GM12872 (cell line): ENCODE measurements at regions not wholly inside any gene's neighbourhood (a gene's known extent, or its start where the extent isn't known, plus 50 kb on each side); places are given as distances from the start of the nearest gene placed in this dataset.

Source experiments
- TF ChIP-seq, protein P1 (sequence below): IDR thresholded peaks from 3 replicates; pipeline ENCODE4 v1.5.1; 2011; ENCODE audit warnings: low read depth, mild to moderate bottlenecking, low read length, moderate library complexity; ENCODE audit not compliant: insufficient read depth

DNA sequence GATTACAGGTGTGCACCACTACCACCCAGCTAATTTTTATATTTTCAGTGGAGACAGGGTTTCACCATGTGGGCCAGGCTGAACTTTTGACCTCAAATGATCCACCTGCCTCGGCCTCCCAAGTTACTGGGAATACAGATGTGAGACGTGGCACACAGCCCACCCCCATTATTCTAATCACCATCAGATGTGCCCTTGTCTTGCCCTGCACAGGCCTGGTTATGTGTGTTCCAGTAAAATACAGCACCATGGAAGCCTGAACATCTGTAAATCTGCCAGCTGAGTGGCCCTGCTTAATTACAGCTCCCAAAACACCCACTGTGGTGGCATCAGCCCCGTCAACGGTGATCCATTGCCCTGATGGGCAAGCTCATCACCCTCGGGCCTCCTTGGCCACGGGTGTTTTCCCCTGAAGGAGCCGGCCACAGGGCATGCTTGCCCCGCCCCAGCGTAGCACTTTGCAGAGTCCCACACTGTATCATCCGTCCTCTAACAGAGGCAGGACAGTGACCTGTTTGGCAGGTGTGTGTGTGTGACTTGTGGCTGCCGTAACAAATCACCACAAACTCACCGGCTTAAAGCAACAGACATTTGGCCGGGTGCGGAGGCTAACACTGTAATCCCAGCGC is 74.5 kb downstream of the RBFOX3 start:
- TF ChIP-seq, protein P1, sequence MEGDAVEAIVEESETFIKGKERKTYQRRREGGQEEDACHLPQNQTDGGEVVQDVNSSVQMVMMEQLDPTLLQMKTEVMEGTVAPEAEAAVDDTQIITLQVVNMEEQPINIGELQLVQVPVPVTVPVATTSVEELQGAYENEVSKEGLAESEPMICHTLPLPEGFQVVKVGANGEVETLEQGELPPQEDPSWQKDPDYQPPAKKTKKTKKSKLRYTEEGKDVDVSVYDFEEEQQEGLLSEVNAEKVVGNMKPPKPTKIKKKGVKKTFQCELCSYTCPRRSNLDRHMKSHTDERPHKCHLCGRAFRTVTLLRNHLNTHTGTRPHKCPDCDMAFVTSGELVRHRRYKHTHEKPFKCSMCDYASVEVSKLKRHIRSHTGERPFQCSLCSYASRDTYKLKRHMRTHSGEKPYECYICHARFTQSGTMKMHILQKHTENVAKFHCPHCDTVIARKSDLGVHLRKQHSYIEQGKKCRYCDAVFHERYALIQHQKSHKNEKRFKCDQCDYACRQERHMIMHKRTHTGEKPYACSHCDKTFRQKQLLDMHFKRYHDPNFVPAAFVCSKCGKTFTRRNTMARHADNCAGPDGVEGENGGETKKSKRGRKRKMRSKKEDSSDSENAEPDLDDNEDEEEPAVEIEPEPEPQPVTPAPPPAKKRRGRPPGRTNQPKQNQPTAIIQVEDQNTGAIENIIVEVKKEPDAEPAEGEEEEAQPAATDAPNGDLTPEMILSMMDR = no peak

DNA sequence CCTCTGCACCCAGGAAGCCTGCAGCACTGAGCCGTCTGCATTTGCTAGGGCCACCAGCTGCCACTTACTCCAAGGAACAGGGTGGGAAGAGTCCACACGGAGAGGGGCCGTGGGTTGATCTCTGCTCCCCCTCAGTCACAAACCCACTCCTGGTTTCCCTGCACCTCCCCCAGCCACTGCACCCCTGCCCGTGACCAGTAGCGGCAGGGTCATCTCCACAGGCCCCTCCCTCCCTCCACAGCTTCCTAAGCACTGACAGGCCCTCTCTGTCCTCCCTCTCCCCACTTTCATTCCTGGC is 75.2 kb downstream of the RBFOX3 start:
- TF ChIP-seq, protein P1 = no peak

DNA sequence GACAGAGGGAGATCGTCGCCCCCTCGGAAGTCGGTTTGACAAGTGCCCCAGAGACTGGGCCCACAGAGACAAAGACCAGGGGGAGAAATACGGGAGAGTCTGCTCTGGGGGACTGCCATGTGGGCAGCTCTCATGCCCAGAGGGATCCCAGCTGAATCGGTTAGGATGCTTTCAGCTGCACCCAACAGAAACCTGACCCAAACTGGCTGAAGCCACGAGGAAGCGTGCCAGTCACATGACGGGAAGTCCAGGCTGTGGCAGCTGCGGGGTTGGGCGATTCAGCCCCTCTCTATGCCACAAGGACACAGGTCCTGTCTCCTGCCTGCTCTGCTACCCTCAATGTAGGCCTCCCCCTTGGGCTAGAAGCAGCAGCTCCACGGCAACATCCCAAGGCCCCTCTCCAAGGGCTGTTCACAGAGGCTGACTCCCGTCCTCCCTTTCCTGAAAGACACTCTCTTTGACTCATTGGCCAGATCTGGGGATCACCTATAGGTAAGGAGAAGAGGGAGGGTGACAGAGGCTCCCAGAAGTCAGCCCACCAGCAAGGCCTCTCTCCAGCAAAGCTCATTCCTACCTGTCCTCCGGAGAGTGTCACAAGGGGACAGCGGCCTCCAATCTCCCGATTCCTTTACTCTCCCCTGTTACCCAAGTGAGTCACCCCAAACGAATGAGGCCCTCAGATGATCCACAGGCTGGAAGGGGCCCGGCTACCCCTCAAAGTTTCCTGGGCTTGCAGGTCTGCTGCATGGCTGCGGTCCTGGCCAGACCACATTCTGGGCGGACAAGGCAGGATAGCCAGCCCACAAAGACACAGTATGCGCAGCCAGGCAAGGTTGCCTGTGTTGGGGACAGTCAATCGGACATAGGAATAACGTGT is 75.8 kb downstream of the RBFOX3 start:
- TF ChIP-seq, protein P1 = no peak

DNA sequence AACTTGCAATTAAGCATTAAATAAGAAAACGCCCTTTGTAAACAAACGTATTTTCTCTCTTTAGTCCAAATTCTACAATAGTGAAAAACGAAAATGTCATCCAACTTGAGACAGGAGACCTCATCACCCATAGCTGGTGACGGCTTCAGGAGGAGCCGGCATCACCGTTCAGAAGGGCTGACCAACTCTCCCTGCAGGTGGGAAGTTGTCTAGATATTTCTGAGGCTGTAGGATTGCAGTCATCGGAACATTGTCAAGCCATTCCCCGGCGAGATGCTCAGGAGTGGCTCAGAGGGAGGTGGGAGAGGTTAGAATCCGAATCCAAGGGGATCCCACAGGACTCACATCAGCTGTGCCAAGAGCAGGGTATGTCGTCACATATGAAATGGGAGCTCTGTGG is 76.7 kb downstream of the RBFOX3 start:
- TF ChIP-seq, protein P1 = no peak

DNA sequence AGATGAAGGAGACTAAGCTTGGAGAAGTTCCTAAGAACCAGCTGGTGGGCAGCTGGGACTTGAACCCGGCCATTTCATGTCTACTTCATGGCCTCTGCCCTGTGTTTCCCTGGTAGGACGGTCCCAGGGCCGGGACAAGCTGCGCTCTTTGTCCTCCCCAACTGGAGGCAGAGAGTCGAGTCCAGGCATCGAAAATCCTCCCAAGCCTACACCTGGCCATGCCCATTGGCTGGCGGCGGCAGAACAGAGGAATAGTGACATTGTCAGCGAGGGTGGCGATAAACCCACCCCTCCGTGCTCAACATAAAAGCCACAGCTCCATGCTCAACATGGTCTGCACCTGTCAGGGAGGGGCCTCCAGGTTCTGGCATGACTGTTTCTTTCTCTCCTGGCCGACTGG is 77.7 kb downstream of the RBFOX3 start:
- TF ChIP-seq, protein P1 = no peak

DNA sequence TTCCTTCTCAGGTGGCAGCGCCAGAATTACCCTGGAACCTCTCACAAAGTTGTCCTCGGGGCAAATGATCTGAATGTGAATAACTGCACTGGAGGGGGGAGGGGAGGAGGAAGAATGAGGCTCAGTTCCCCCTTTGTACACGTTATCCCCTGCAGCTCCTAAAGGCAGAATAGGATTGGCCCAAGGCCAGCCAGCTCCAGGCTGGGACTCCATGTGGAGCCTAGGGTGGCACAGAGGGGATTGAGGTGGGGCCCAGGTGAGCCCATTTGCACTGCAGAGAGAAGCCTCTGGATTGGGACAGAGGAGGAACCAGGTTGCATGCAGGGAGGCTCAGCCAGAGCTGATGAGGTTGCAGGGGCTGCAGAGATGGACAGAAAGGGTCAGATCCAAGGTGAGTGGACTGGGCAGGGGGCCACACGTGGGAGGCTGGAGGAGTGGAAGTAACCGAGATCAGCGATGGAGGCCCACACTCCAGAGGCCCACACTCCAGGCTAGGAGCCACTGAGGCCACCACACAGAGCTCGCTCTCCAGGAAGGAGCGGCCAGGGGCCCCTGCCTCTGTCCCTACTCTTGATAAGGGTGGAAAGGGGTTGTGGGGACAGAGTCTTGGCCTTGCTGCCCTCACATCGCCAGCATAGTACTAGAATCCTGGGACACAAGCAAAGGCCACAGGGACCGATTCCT is 78.6 kb downstream of the RBFOX3 start:
- TF ChIP-seq, protein P1 = no peak

DNA sequence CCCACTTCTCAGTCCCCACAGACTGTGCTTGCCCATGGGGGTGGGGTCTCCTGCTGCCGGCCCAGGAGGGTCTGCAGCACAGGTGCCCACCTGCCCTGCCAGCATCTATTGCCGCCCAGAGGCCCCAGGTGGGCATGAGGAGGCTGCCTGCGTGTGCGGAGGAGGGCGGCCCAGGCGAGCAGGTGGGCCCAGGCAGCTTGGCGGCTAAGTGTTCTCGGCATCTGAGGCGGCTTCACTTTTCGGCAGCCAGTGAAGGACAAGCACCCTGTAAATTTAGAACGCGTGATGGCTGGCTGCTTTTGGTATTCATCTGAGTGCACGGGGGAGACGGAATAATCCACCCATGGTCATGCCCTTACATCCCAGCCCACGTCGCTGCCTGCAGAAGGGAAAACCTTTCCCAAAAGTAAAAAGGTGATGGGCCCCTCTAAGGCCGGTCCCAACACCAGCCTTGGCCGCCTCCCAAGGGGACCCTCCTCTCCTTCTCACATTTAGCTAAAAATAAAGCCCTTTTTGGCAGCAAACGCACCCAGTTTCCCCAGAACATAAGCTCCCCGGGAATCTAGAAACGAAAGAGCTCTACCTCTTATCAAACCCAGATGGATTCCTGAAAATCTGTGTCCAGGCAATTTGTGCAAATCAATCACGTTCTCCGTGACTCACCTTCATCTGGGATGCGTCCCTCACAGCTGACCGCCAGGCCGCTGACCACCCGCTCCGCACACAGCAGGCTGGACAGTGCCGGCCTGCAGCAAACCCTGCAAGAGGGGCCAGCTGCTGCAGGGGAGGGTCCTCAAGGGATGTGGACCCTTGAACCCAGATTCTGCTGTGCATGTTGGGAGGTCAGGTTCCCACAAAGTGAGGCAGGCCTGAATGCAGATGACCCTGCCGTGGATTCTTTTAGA is 79.4 kb downstream of the RBFOX3 start:
- TF ChIP-seq, protein P1 = no peak
